Ascending aorta (tissue), 2 donors: ENCODE measurements at regions not wholly inside any gene's neighbourhood (a gene's known extent, or its start where the extent isn't known, plus 50 kb on each side); places are given as distances from the start of the nearest gene placed in this dataset.

ENCODE experiments used
- DNase-seq, 2 donors: peaks; one replicate each; pipeline ENCODE4 v3.0.0-alpha.2; 2019; ENCODE audit warnings: low spot score in 2 of 2
- H3K27ac ChIP-seq, 2 donors: fragments of 200-600 bp; sonication (generic); one replicate each; pipeline ENCODE4 v1.5.1; 2016 to 2017; ENCODE audit warnings: mild to moderate bottlenecking in 1 of 2
- H3K27me3 ChIP-seq: fragments of 200-600 bp; sonication (generic); one replicate; pipeline ENCODE4 v1.5.1; 2017
- H3K36me3 ChIP-seq, 2 donors: fragments of 200-600 bp; sonication (generic); one replicate each; pipeline ENCODE4 v1.5.1; 2016
- H3K4me1 ChIP-seq, 2 donors: fragments of 200-600 bp; sonication (generic); one replicate each; pipeline ENCODE4 v1.5.1; 2016 to 2017; ENCODE audit warnings: mild to moderate bottlenecking in 1 of 2
- H3K4me3 ChIP-seq, 2 donors: fragments of 200-600 bp; sonication (generic); one replicate each; pipeline ENCODE4 v1.5.1; 2016 to 2017; ENCODE audit warnings: mild to moderate bottlenecking in 1 of 2
- H3K9me3 ChIP-seq, 2 donors: fragments of 200-600 bp; sonication (generic); one replicate each; pipeline ENCODE4 v1.5.1; 2016
- CTCF ChIP-seq, 3 experiments: fragments of 200-600 bp in 2 of 3; fragments of 450-650 bp in 1 of 3; sonication (generic) in 2 of 3; IDR thresholded peaks; one replicate each; pipeline ENCODE4 v1.5.1; 2016 to 2019; ENCODE audit warnings: antibody characterized with exemption in 3 of 3, mild to moderate bottlenecking in 1 of 3, moderate library complexity in 1 of 3
- intact Hi-C: fragments of 100-400 bp; cut with DNase I; formaldehyde crosslinking; loops from one replicate; pipeline ENCODE4 v1.15.1; 2023

DNA sequence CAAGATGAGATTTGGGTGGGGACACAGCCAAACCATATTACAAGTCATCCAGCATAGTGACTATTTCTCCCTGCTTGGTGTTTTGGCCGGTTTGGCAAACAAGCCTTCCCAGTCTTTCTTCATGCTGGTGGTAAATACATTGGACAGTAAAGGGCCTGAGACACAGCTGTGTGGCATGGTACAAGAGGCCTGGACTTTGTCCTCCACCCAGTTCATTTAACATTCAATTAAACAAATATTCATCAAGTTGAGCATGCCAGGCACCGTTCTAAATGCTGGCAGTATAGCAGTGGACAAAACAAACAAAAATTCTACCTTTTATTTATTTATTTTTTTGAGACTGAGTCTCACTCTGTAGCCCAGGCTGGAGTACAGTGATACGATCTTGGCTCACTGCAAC lies 62.7 kb upstream of the SLC28A3 start:
- no peak overlapping the region for H3K27ac ChIP-seq
- no peak for TF ChIP-seq CTCF (IDR thresholded peaks at IDR 0.05)
- no peaks in the 10 kb centered on the region for H3K27me3 ChIP-seq
- H3K9me3 ChIP-seq: no peaks in the 10 kb centered on the region
- H3K36me3 ChIP-seq: no peaks in the 10 kb centered on the region
- H3K4me1 ChIP-seq: no peaks in the 10 kb centered on the region
- H3K4me3 ChIP-seq: no peak overlapping the region
- intact Hi-C loops: no loop called here
- no peak for DNase-seq

- intact Hi-C loops: no loop called here
- H3K4me1 ChIP-seq: no peaks in the 10 kb centered on the region
- H3K4me3 ChIP-seq: no peak overlapping the region
- H3K27me3 ChIP-seq: no peaks in the 10 kb centered on the region
- DNase-seq: no peak
- H3K36me3 ChIP-seq: no peaks in the 10 kb centered on the region
- no peak overlapping the region for H3K27ac ChIP-seq
- H3K9me3 ChIP-seq: no peaks in the 10 kb centered on the region
- peak in 1 of 3 experiments; percentile 25 for TF ChIP-seq CTCF (IDR thresholded peaks at IDR 0.05)
These were observed 63.6 kb upstream of the SLC28A3 start for GRCh38 chr9:84404095-84404686.

DNA sequence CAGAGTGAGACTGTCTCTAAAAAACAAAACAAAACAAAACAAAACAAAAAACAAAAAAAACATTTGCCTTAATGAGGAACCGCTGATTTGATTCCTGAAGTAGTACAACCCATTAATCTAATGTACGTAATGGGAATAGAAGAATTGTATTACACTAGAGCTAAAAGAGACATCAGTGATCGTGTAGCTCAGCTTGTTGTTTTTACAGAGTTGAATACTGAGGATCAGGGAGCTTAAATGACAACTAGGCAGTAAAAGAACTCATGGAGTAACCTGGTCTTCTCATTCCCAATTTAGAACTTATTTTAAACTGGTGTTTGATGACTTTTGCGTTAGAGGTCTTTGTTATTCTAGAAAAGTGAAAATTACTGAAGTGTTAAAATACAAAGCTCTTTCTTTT lies 65.1 kb upstream of the SLC28A3 start:
- no peak for DNase-seq
- Histone ChIP-seq H3K4me1 (no peaks in the 10 kb centered on the region), H3K27me3 (no peaks in the 10 kb centered on the region), H3K36me3 (no peaks in the 10 kb centered on the region), H3K27ac (no peak overlapping the region), H3K9me3 (no peaks in the 10 kb centered on the region), H3K4me3 (no peak overlapping the region)
- no peak for TF ChIP-seq CTCF (IDR thresholded peaks at IDR 0.05)
- intact Hi-C loops: no loop called here

- Histone ChIP-seq H3K4me3 (no peak overlapping the region), H3K27me3 (no peaks in the 10 kb centered on the region), H3K27ac (no peak overlapping the region), H3K9me3 (no peaks in the 10 kb centered on the region), H3K36me3 (no peaks in the 10 kb centered on the region), H3K4me1 (no peaks in the 10 kb centered on the region)
- DNase-seq: no peak
- TF ChIP-seq CTCF (IDR thresholded peaks at IDR 0.05): no peak
- intact Hi-C loops: no loop called here
These were observed 67.9 kb upstream of the SLC28A3 start for GRCh38 chr9:84408416-84408815.

- no peak for DNase-seq
- Histone ChIP-seq H3K4me3 (no peak overlapping the region), H3K36me3 (no peaks in the 10 kb centered on the region), H3K4me1 (no peaks in the 10 kb centered on the region), H3K9me3 (no peaks in the 10 kb centered on the region), H3K27me3 (no peaks in the 10 kb centered on the region), H3K27ac (no peak overlapping the region)
- intact Hi-C loops: no loop called here
- TF ChIP-seq CTCF (IDR thresholded peaks at IDR 0.05): no peak
These were observed 71.2 kb upstream of the SLC28A3 start for GRCh38 chr9:84411683-84412267.

GRCh38 chr9:84412654-84413053 lies 72.1 kb upstream of the SLC28A3 start:
- Histone ChIP-seq H3K36me3 (no peaks in the 10 kb centered on the region), H3K4me1 (no peaks in the 10 kb centered on the region), H3K9me3 (no peaks in the 10 kb centered on the region), H3K27ac (no peak overlapping the region), H3K27me3 (no peaks in the 10 kb centered on the region), H3K4me3 (no peak overlapping the region)
- TF ChIP-seq CTCF (IDR thresholded peaks at IDR 0.05): no peak
- intact Hi-C loops: no loop called here
- no peak for DNase-seq
